OCI-LY7 (cell line): ENCODE measurements at regions not wholly inside any gene's neighbourhood (a gene's known extent, or its start where the extent isn't known, plus 50 kb on each side); places are given as distances from the start of the nearest gene placed in this dataset.
A peak's percentile ranks its signal among the peaks of the same experiment; 100 is the strongest.

Experiments used
- BruUV-seq: library from RNA; stranded (reverse); fragments of 400-500 nt; replicated peaks from 2 replicates; lab custom pipeline; 2021; lab: Mats Ljungman, UMichigan
- CTCF ChIA-PET: fragments of 300-600 bp; sonication (Branson Sonifier 250); formaldehyde crosslinking; loops from one replicate; lab custom pipeline; 2022; ENCODE audit warnings: antibody characterized with exemption; ENCODE audit not compliant: unreplicated experiment; lab: Charles Lee
- POLR2A ChIA-PET: fragments of 300-600 bp; sonication (Branson Sonifier 250); formaldehyde crosslinking; loops from one replicate; lab custom pipeline; 2022; ENCODE audit warnings: antibody characterized with exemption; lab: Charles Lee
- DNase-seq: peaks from one replicate; pipeline ENCODE4 v3.0.0-alpha.2; 2015; ENCODE audit warnings: low spot score
- H2AFZ ChIP-seq: fragments of 200-600 bp; sonication (generic), shearing (Covaris generic); 2 replicates; pipeline ENCODE4 v1.6.1; 2014; ENCODE audit warnings: mild to moderate bottlenecking, antibody characterized with exemption, low read length, moderate library complexity
- H3K27ac ChIP-seq: fragments of 200-600 bp; sonication (generic); 2 replicates; pipeline ENCODE4 v1.5.1; 2014; ENCODE audit warnings: mixed run types, low read depth, mild to moderate bottlenecking, moderate library complexity, low read length, inconsistent platforms; ENCODE audit not compliant: poor library complexity, severe bottlenecking
- H3K36me3 ChIP-seq: fragments of 200-600 bp; sonication (generic); 2 replicates; pipeline ENCODE4 v1.6.1; 2014; ENCODE audit warnings: mild to moderate bottlenecking, antibody characterized with exemption, low read length, moderate library complexity, mixed read lengths; ENCODE audit not compliant: insufficient read depth
- H3K4me1 ChIP-seq: fragments of 200-600 bp; sonication (generic); 2 replicates; pipeline ENCODE4 v1.5.1; 2014; ENCODE audit warnings: mild to moderate bottlenecking, low read length; ENCODE audit not compliant: insufficient read depth, poor library complexity, severe bottlenecking
- H3K4me2 ChIP-seq: fragments of 200-600 bp; sonication (generic); 2 replicates; pipeline ENCODE4 v1.6.1; 2014; ENCODE audit warnings: mild to moderate bottlenecking, low read length
- H3K4me3 ChIP-seq: fragments of 200-600 bp; sonication (generic); 2 replicates; pipeline ENCODE4 v1.5.1; 2014; ENCODE audit warnings: mild to moderate bottlenecking, low read depth, low read length; ENCODE audit not compliant: poor library complexity, severe bottlenecking
- H3K79me2 ChIP-seq: fragments of 200-600 bp; sonication (generic); 2 replicates; pipeline ENCODE4 v1.6.1; 2016; ENCODE audit warnings: low read depth, mild to moderate bottlenecking, low read length, moderate library complexity, mixed read lengths; ENCODE audit not compliant: insufficient read depth
- H3K9me2 ChIP-seq: fragments of 200-600 bp; sonication (generic); 2 replicates; pipeline ENCODE4 v1.6.1; 2016; ENCODE audit warnings: mild to moderate bottlenecking, low read length, mixed read lengths; ENCODE audit not compliant: insufficient read depth
- H3K9me3 ChIP-seq: fragments of 200-600 bp; sonication (generic); 2 replicates; pipeline ENCODE4 v1.6.1; 2014; ENCODE audit warnings: mild to moderate bottlenecking, mixed run types, low read length, mixed read lengths
- H4K20me1 ChIP-seq: fragments of 200-600 bp; sonication (generic); 2 replicates; pipeline ENCODE4 v1.6.1; 2014; ENCODE audit warnings: mild to moderate bottlenecking, antibody characterized with exemption, low read length, moderate library complexity, mixed read lengths; ENCODE audit not compliant: insufficient read depth
- CTCF ChIP-seq: fragments of 200-600 bp; sonication (generic); conservative IDR thresholded peaks from 2 replicates; pipeline ENCODE4 v1.5.1; 2014; ENCODE audit warnings: mild to moderate bottlenecking, antibody characterized with exemption, low read length, moderate library complexity, mixed read lengths
- EZH2phosphoT487 ChIP-seq: fragments of 200-600 bp; sonication (generic); IDR thresholded peaks from 2 replicates; pipeline ENCODE4 v1.6.1; 2018; ENCODE audit warnings: low read depth, borderline replicate concordance, mild to moderate bottlenecking, mixed run types, antibody characterized with exemption, low read length, moderate library complexity, mixed read lengths
- intact Hi-C: fragments of 100-400 bp; cut with micrococcal nuclease; formaldehyde crosslinking; loops from one replicate; pipeline ENCODE4 v1.10.0; 2022; ENCODE audit not compliant: unreplicated experiment

DNA sequence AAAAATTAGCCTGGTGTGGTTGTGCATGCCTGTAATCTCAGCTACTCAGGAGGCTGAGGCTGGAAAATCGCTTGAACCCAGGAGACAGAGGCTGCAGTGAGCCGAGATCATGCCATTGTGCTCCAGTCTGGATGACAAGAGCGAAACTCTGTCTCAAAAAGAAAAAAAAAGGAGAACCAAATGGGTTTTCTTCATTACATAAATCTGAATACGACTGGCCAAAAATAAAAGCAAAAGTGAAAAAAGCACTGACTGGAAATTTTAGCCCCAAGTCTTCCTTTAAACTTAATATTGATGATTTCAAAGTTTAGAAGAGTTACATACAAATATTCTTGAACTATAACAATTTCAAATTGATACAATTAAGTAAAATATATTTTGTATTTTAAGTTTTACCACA lies 249.5 kb upstream of the STARD13 start:
- Histone ChIP-seq H3K4me3 (no peak overlapping the region), H3K9me3 (no peaks in the 10 kb centered on the region), H2AFZ (no peak overlapping the region), H3K27ac (no peak overlapping the region), H3K4me2 (no peak overlapping the region), H3K79me2 (no peaks in the 10 kb centered on the region), H4K20me1 (no peaks in the 10 kb centered on the region), H3K36me3 (no peaks in the 10 kb centered on the region), H3K4me1 (peaks cover 19% of the 10 kb centered on the region), H3K9me2 (no peaks in the 10 kb centered on the region)
- DNase-seq: no peak
- CTCF ChIA-PET: no interaction called here
- BruUV-seq: no TSS peak
- intact Hi-C loops: no loop called here
- POLR2A ChIA-PET: interaction anchor here (0.7 kb wide), 1 partner anchor 303 kb away, joined by 3 read pairs; no protein-coding TSS in a partner anchor
- TF ChIP-seq EZH2phosphoT487: no peak
- TF ChIP-seq CTCF: no peak

GRCh38 chr13:33536601-33537000 lies 251.0 kb upstream of the STARD13 start:
- BruUV-seq: no TSS peak
- no peak for DNase-seq

More at GRCh38 chr13:33536601-33537000, 251.0 kb upstream of the STARD13 start:
- H3K27ac ChIP-seq: no peak overlapping the region
- no peak overlapping the region for H3K4me3 ChIP-seq
- H3K9me3 ChIP-seq: no peaks in the 10 kb centered on the region
- CTCF ChIA-PET: no interaction called here
- POLR2A ChIA-PET: interaction anchor here (0.6 to 1.9 kb wide), 2 partner anchors 47 to 188 kb away, joined by 3 to 8 read pairs; no protein-coding TSS in a partner anchor
- H3K9me2 ChIP-seq: no peaks in the 10 kb centered on the region
- H3K4me1 ChIP-seq: peaks cover 34% of the 10 kb centered on the region
- no peaks in the 10 kb centered on the region for H3K36me3 ChIP-seq
- intact Hi-C loops: no loop called here
- no peak for TF ChIP-seq CTCF
- no peak for TF ChIP-seq EZH2phosphoT487
- H2AFZ ChIP-seq: peak overlapping the region; percentile 84; the same call in 1 of the 2 replicates
- no peaks in the 10 kb centered on the region for H4K20me1 ChIP-seq
- H3K79me2 ChIP-seq: peaks cover 4% of the 10 kb centered on the region; the same call in 1 of the 2 replicates
- peak overlapping the region; percentile 6; the same call in 1 of the 2 replicates for H3K4me2 ChIP-seq
